ENCODE measurements at regions not wholly inside any gene's neighbourhood (a gene's known extent, or its start where the extent isn't known, plus 50 kb on each side); places are given as distances from the start of the nearest gene placed in this dataset.
A peak's percentile ranks its signal among the peaks of the same experiment; 100 is the strongest.
"Not testable (repeated sequence)": the region's sequence is repeated elsewhere in the genome, so short reads cannot be mapped to it uniquely, and the experiment has no call there.

- Mint-ChIP-seq H3K4me3 (no peak overlapping the region), H3K9me3 (peaks cover 12% of the 10 kb centered on the region), H3K4me1 (ENCODE audit: unreplicated experiment) (peaks cover 5% of the 10 kb centered on the region), H3K27ac (no peak overlapping the region), H3K27me3 (no peaks in the 10 kb centered on the region), H3K36me3 (peaks cover 9% of the 10 kb centered on the region)
- peak; percentile 60 for DNase-seq (ENCODE audit: extremely low spot score, unreplicated experiment)
- TF ChIP-seq CTCF (conservative IDR thresholded peaks at IDR 0.05) = peak; percentile 69
Observed at GRCh38 chr18:8882632-8883408, 177.5 kb downstream of the MTCL1 start.

- DNase-seq (ENCODE audit: extremely low spot score, unreplicated experiment) = no peak
- TF ChIP-seq CTCF (conservative IDR thresholded peaks at IDR 0.05) = no peak
- Mint-ChIP-seq H3K4me3 (no peak overlapping the region), H3K27me3 (no peaks in the 10 kb centered on the region), H3K4me1 (ENCODE audit: unreplicated experiment) (peaks cover 5% of the 10 kb centered on the region), H3K27ac (no peak overlapping the region), H3K36me3 (peaks cover 9% of the 10 kb centered on the region), H3K9me3 (peaks cover 12% of the 10 kb centered on the region)
Observed at GRCh38 chr18:8883409-8883668, 178.0 kb downstream of the MTCL1 start.

DNA sequence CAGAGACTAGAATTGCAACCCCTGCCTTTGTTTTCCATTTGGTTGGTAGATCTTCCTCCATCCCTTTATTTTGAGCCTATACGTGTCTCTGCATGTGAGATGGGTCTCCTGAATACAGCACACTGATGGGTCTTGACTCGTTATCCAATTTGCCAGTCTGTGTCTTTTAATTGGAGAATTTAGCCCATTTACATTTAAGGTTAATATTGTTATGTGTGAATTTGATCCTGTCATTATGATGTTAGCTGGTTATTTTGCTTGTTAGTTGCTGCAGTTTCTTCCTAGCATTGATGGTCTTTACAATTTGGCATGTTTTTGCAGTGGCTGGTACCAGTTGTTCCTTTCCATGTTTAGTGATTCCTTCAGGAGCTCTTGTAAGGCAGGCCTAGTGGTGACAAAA is 182.5 kb downstream of the MTCL1 start:
- H3K9me3 Mint-ChIP-seq; H3K36me3 Mint-ChIP-seq; H3K4me3 Mint-ChIP-seq; H3K27me3 Mint-ChIP-seq; H3K27ac Mint-ChIP-seq; DNase-seq (ENCODE audit: extremely low spot score, unreplicated experiment): not testable (repeated sequence)
- peaks cover 12% of the 10 kb centered on the region for H3K4me1 Mint-ChIP-seq (ENCODE audit: unreplicated experiment)

DNA sequence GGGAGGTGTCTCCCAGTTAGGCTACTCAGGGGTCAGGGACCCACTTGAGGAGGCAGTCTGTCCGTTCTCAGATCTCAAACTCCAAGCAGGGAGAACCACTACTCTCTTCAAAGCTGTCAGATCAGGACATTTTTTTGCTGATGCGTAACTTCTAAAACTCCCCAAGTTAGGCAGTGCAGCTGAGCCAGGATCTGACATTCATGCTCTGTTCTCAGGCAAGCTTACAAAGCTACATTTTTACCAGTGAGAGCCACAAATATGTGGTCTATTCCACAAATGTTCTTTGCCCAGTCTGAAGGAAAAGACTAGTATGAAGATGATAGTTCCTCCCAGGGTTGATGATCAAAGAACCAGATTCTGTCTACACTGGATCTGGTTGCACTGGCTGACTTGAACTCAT is 184.1 kb downstream of the MTCL1 start:
- no peak overlapping the region for H3K4me3 Mint-ChIP-seq
- no peak for DNase-seq (ENCODE audit: extremely low spot score, unreplicated experiment)
- no peaks in the 10 kb centered on the region for H3K9me3 Mint-ChIP-seq
- TF ChIP-seq CTCF (conservative IDR thresholded peaks at IDR 0.05) = no peak
- no peak overlapping the region for H3K27ac Mint-ChIP-seq
- no peaks in the 10 kb centered on the region for H3K27me3 Mint-ChIP-seq
- H3K36me3 Mint-ChIP-seq = peaks cover 5% of the 10 kb centered on the region
- H3K4me1 Mint-ChIP-seq (ENCODE audit: unreplicated experiment) = peaks cover 12% of the 10 kb centered on the region

DNA sequence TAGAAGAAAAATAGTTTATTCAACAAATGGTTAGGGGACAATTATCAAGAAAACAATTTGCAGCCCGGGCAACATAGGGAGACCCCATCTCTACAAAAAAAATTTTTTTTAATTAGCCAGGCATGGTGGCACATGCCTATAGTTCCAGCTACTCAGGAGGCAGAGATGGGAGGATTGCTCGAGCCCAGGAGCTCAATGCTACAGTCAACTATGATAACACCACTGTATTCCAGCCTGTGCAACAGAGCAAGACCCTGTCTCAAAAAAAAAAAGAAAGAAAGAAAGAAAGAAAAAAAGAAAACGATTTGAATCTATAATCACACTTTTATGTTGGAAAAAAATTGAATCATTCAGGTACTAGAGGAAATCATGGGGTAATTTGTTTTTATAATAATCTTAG is 185.1 kb downstream of the MTCL1 start:
- H3K36me3 Mint-ChIP-seq; H3K4me3 Mint-ChIP-seq; H3K9me3 Mint-ChIP-seq; H3K27me3 Mint-ChIP-seq; DNase-seq (ENCODE audit: extremely low spot score, unreplicated experiment): not testable (repeated sequence)
- Mint-ChIP-seq H3K4me1 (ENCODE audit: unreplicated experiment) (peaks cover 12% of the 10 kb centered on the region), H3K27ac (peak overlapping the region; percentile 76)

DNA sequence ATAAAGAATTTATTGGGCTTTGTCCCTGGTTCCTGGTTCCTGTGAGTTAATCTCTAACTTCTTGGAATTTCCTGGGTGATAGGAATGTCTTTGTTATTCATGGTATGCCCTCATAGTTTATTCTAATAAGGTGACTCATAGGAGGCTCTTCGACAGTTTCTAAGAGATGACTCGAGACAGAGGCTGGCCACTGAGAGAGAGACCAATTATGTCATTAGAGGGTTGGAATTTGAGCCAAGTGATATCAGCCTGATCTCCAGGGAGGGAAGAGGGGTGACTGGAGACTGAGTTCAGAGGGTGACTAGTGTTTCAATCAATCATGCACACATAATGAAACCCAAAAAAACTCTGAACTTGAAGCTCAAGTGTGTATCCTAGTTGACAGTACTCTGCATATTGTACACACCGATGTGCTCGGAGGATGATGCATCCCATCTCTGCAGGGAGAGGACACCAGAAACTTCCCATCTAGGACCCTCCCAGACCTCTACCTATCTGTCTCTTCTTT is 185.7 kb downstream of the MTCL1 start:
- Mint-ChIP-seq H3K27ac (peak overlapping the region; percentile 76), H3K36me3 (peaks cover 5% of the 10 kb centered on the region), H3K4me3 (peak overlapping the region; percentile 30), H3K27me3 (no peaks in the 10 kb centered on the region), H3K9me3 (peaks cover under 1% of the 10 kb centered on the region), H3K4me1 (ENCODE audit: unreplicated experiment) (peaks cover 12% of the 10 kb centered on the region)
- TF ChIP-seq CTCF (conservative IDR thresholded peaks at IDR 0.05) = no peak
- DNase-seq (ENCODE audit: extremely low spot score, unreplicated experiment) = no peak
